ENCODE measurements at regions not wholly inside any gene's neighbourhood (a gene's known extent, or its start where the extent isn't known, plus 50 kb on each side); places are given as distances from the start of the nearest gene placed in this dataset.
"Not testable (repeated sequence)": the region's sequence is repeated elsewhere in the genome, so short reads cannot be mapped to it uniquely, and the experiment has no call there.

DNA sequence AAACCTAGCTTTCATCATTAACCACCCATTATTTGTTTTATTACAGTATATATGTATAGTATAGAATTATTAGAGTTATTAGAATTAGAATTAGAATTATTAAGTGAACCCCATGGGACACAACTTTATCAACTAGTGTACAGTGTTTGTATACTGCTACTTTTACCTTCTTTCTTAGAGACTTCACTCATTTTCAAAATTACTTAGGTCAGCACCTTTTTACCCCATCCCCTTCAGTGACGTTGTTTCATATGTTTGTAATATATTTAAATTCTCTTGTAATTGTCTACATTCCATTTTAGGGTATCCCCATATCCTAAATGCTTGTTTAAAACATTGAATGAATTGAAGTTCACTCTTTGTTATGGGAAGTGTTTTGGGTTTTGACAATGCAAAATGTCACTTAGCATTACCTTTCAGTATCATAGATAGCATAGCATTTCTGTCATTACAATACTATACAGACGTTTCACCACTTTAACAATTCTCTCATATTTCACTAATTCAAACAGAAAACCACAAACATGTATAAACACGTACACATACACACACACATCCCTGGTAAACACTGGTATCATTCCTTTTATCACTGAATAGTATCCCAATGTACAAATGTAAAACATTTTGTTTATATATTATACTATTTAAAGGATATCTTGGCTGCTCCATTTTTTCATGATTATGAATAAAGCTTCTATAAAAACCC is 229.9 kb upstream of the MAGI2 start:
- in situ Hi-C loops (cut with HindIII; ENCODE audit: low pct_unique_long_range_greater_than_20kb, low sequenced_read_pairs), result no loop called here
- no peak for TF ChIP-seq JUND (IDR thresholded peaks at IDR 0.05; ENCODE audit: low read depth)
- no peak for DNase-seq (ENCODE audit: low read depth in 1 of 2, low spot score in 1 of 2)

DNA sequence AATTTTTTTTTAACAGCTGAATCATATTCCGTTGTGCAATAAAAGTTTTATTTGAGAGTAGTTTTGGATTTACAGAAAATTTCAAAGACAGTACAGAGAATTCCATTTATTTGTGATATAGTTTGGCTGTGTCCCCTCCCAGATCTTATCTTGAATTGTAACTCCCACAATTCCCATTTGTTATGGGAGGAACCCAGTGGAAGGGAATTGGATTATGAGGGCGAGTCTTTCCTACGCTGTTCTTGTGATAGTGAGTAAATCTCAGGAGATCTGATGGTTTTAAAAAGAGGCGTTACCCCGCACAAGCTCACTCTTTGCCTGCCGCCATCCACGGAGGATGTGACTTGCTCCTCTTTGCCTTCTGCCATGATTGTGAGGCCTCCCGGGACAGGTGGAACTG is 228.0 kb upstream of the MAGI2 start:
- DNase-seq (ENCODE audit: low read depth in 1 of 2, low spot score in 1 of 2), result no peak
- in situ Hi-C loops (cut with HindIII; ENCODE audit: low pct_unique_long_range_greater_than_20kb, low sequenced_read_pairs), result no loop called here
- TF ChIP-seq JUND (IDR thresholded peaks at IDR 0.05; ENCODE audit: low read depth), result no peak

DNA sequence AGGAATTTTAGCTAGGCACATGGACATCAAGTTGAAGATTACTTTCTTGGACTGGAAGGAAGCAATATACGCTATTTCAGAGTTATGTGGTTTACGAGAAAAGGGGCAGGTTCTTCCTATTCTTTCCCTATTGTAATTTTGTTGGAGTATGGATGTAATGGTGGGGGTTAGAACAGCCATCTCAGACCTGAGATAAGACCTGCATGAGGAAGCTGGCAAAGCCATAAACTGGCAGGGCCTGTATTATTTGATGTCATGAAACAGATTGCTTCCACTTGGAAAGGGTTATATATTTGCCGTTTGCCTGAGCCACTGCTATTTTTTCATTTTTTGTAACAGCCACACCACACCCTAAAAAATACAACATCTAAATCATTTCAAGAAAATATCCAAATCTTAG is 220.5 kb upstream of the MAGI2 start:
- no peak for DNase-seq (ENCODE audit: low read depth in 1 of 2, low spot score in 1 of 2)
- in situ Hi-C loops (cut with HindIII; ENCODE audit: low pct_unique_long_range_greater_than_20kb, low sequenced_read_pairs), result no loop called here
- TF ChIP-seq JUND (IDR thresholded peaks at IDR 0.05; ENCODE audit: low read depth), result no peak

DNA sequence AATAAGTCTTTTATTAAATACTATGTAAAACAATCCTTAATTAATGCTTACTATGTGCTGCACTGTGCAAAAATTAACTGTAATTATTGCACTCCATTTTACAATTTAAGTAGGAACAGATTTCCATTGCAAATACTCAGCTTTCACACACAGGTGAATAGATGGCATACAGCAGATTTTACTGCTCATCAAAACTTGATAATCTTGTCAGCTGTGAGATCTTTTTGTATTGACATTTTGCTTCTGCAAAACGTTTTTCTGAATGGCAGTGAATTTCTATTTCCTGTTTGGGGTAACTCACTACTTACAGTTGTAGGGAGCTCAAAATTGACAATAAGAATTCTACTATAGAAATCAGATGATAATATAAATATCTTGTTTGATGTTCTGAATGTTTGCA is 220.0 kb upstream of the MAGI2 start:
- TF ChIP-seq JUND (IDR thresholded peaks at IDR 0.05; ENCODE audit: low read depth), result no peak
- no peak for DNase-seq (ENCODE audit: low read depth in 1 of 2, low spot score in 1 of 2)
- in situ Hi-C loops (cut with HindIII; ENCODE audit: low pct_unique_long_range_greater_than_20kb, low sequenced_read_pairs), result no loop called here

DNA sequence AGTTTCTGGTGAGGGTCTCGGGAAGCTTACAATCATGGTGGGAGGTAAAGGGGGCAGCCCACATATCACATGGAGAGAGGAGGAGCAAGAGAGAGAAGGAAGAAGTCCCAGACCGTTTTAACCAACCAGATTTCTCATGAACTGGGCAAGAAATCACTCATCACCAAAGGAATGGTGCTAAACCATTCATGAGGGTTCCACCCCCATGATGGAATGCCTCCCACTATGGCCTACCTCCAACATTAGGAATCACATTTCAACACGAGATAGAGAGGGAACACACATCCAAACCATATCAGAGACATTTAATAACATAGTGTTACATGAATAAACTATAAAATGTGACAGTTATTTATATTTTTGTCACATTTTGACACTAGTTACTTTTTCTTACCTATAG is 214.8 kb upstream of the MAGI2 start:
- no peak for TF ChIP-seq JUND (IDR thresholded peaks at IDR 0.05; ENCODE audit: low read depth)
- in situ Hi-C loops (cut with HindIII; ENCODE audit: low pct_unique_long_range_greater_than_20kb, low sequenced_read_pairs), result no loop called here
- DNase-seq (ENCODE audit: low read depth in 1 of 2, low spot score in 1 of 2), result no peak

DNA sequence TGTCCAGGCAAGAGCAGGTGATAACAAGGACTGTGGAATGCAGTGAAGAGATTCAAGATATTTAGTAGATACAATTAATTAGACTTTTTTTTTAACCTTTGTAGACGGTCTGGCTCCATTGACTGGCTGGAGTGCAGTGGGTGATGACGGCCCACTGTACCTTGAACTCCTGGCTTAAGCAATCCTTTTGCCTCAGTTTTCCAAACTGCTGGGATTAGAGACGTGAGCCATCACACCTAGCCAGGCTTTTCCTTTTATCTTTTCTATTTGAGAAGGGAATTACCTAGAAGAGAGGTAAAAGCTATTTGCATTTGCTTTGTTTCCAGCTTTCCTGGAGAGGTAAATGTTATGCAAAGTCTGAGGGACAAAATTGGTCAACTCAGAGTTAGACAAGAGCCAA is 213.0 kb upstream of the MAGI2 start:
- in situ Hi-C loops (cut with HindIII; ENCODE audit: low pct_unique_long_range_greater_than_20kb, low sequenced_read_pairs), result no loop called here
- no peak for TF ChIP-seq JUND (IDR thresholded peaks at IDR 0.05; ENCODE audit: low read depth)

DNA sequence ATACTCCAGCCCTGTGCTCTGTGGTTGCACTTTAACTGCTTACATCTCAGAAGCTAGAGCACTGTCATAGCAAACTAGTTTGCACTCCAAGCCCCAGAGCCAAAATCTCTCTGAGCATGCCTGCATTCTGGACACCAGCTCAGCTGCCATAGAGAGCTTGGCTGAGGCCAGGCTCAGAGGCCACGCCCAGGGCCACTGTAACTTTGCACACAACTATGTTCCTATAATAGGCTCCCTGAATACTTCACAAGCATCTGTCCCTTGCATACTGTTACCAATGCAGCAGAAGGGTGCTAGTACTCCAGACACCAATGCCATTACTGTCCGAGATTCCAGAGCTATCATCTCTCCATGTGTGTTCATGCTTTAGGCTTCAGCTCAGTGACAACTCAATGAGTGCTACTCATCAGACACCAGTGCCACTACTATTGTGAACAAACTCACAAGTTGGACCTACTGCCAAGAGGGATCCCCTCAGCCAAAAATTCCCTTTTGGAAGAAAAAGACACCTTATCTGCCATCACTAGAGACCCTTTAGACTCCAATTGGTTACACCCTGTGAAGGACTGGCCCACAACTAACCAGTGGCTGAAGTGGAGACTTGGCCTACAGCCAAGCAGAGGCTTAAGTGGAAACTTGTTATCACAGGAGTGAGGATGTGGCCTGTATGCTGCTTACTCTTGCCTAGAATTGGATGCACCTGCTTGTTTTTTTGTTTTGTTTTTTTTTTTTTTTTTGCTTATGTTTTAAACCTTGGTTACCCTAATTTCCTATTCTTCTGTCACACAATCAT is 211.6 kb upstream of the MAGI2 start:
- in situ Hi-C loops (cut with HindIII; ENCODE audit: low pct_unique_long_range_greater_than_20kb, low sequenced_read_pairs), result no loop called here
- TF ChIP-seq JUND (IDR thresholded peaks at IDR 0.05; ENCODE audit: low read depth), result no peak
- no peak for DNase-seq (ENCODE audit: low read depth in 1 of 2, low spot score in 1 of 2)

More for the DNA sequence above, 213.0 kb upstream of the MAGI2 start:
- no peak for DNase-seq (ENCODE audit: low read depth in 1 of 2, low spot score in 1 of 2)

DNA sequence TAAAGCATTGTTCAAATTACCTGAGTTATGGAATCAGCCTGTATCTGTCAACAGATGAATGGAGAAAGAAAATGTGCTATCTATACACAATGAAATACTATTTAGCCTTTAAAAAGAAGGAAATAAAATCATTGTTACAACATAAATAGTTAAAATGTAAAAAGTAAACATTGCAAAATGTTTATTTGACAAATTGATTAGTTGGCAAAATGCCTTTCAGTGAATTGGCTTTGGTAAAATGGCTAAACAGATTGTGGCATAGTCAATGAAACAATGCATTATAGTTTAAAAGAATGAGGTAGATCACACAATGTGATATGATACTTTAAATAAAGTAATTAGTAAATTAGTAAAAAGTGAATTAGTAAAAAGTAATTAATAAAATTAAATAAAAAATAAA is 204.8 kb upstream of the MAGI2 start:
- in situ Hi-C loops (cut with HindIII; ENCODE audit: low pct_unique_long_range_greater_than_20kb, low sequenced_read_pairs), result no loop called here
- DNase-seq (ENCODE audit: low read depth in 1 of 2, low spot score in 1 of 2), result no peak
- no peak for TF ChIP-seq JUND (IDR thresholded peaks at IDR 0.05; ENCODE audit: low read depth)

DNA sequence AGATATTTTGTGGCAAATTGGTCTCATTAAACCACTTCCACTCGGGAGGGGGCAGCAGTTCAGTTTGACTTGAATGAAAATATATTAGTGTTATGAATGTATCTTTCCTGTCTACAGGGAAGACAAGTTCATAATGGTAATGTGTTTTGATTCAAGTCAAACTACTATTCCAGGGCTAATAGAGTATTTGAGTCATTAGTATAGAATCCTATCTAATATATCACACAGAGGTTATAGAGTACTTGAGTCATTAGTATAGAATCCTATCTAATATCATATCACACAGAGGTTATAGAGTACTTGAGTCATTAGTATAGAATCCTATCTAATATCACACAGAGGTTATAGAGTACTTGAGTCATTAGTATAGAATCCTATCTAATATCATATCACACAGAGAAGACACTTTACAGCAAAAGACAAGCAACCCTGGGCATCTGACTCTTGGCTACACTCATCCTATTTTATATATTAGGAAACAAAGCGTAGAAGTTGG is 199.7 kb upstream of the MAGI2 start:
- in situ Hi-C loops (cut with HindIII; ENCODE audit: low pct_unique_long_range_greater_than_20kb, low sequenced_read_pairs), result no loop called here
- no peak for DNase-seq (ENCODE audit: low read depth in 1 of 2, low spot score in 1 of 2)
- TF ChIP-seq JUND (IDR thresholded peaks at IDR 0.05; ENCODE audit: low read depth), result no peak

DNA sequence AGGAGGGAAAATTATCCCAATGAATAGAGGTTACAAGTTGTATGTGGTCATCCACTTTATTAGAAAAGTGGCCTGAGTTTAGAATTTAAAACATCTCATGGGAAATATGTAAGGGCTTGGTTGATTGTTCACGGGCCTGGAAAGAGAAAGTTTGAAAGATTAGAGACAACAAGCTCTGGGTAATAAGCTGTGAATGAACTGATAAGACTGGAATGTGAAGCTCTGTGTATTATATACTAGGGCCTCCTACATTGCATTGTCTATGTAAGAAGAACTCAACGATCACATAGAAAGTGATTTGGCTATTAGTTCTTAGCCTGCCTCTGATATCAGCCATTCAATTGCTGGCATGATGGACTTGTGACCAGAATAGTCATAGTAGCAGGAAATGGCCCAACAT is 199.2 kb upstream of the MAGI2 start:
- DNase-seq (ENCODE audit: low read depth in 1 of 2, low spot score in 1 of 2), result no peak
- TF ChIP-seq JUND (IDR thresholded peaks at IDR 0.05; ENCODE audit: low read depth), result no peak
- in situ Hi-C loops (cut with HindIII; ENCODE audit: low pct_unique_long_range_greater_than_20kb, low sequenced_read_pairs), result no loop called here

DNA sequence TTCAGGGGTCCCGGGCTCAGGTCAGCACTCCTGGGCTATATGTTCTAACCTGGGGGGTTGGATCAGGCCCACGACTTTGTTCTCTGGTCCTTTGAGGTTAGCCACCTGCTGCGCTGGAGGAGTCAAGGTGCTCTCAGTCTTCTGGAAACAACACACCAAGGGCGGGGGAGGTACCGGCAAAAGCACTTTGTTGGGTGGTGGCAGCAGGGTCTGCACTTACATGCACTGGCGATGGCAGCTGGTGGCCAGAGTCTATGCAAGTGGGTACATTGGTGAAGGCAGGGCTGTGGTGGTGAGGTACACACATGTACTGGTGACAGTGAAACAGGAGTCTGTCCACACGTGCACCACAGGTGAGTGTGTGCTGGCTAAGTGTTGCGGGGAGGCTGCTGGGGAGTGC is 194.2 kb upstream of the MAGI2 start:
- no peak for DNase-seq (ENCODE audit: low read depth in 1 of 2, low spot score in 1 of 2)
- in situ Hi-C loops (cut with HindIII; ENCODE audit: low pct_unique_long_range_greater_than_20kb, low sequenced_read_pairs), result no loop called here
- TF ChIP-seq JUND (IDR thresholded peaks at IDR 0.05; ENCODE audit: low read depth), result no peak

DNA sequence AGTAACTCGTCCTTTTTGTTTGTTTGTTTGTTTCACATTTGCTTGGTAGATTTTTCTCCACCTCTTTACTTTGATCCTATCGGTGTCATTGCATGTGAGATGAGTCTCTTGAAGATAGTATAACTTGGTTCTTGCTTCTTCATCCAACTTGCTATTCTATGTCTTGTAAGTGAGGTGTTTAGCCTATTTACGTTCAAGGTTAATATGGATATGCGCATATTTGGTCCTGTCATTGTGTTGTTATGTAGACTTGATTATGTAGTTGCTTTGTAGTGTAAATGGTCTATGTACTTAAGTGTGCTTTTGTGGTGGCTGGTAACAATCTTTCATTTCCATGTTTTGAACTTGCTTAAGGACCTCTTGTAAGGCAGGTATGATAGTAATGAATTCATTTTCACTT is 192.8 kb upstream of the MAGI2 start:
- in situ Hi-C loops (cut with HindIII; ENCODE audit: low pct_unique_long_range_greater_than_20kb, low sequenced_read_pairs), result no loop called here

DNA sequence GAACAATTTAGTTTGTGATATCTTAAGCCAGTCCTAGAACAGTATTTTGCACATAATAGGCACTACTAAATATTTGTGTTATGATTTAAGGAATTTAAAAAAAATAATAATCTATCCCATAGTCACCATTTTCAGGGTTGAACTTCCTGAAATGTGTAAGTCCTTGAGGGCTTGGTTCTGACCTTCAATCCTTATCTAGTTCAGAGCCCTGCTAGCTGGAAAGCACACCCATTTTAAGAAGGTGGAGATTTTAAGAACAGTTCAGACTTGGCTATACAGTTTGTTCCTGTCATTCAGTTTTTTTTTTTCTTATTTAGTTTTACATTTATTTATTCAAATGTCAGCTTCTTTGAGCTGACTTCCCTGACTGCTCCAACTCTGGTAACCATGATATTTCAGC is 183.4 kb upstream of the MAGI2 start:
- DNase-seq (ENCODE audit: low read depth in 1 of 2, low spot score in 1 of 2), result no peak
- in situ Hi-C loops (cut with HindIII; ENCODE audit: low pct_unique_long_range_greater_than_20kb, low sequenced_read_pairs), result no loop called here
- TF ChIP-seq JUND (IDR thresholded peaks at IDR 0.05; ENCODE audit: low read depth), result no peak

More for the DNA sequence above, 192.8 kb upstream of the MAGI2 start:
- TF ChIP-seq JUND (IDR thresholded peaks at IDR 0.05; ENCODE audit: low read depth), result no peak
- no peak for DNase-seq (ENCODE audit: low read depth in 1 of 2, low spot score in 1 of 2)

DNA sequence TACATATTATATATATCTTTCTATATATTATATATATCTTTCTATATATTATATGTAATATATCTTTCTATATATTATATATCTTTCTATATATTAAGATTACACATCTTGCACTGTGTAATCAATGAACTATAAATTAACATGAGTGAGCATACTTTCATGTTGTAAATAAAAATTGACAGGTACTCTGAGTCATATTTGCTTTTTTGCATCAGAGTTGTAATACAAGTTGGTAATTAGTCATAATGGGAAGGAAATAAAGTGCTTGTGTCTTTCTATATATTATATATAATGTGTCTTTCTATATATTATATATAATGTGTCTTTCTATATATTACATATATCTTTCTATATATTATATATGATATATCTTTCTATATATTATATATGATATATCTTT is 172.5 kb upstream of the MAGI2 start:
- in situ Hi-C loops (cut with HindIII; ENCODE audit: low pct_unique_long_range_greater_than_20kb, low sequenced_read_pairs); DNase-seq (ENCODE audit: low read depth in 1 of 2, low spot score in 1 of 2): not testable (repeated sequence)
